Body of pancreas (tissue), 4 donors: ENCODE measurements at regions not wholly inside any gene's neighbourhood (a gene's known extent, or its start where the extent isn't known, plus 50 kb on each side); places are given as distances from the start of the nearest gene placed in this dataset.

Experiments used
- ATAC-seq: fragments of 150-250 bp; one replicate; pipeline ENCODE4 v1.9.1; 2016
- DNase-seq, 4 donors: peaks; one replicate each; pipeline ENCODE4 v3.0.0-alpha.2; 2019
- H3K27ac ChIP-seq, 4 donors: fragments of 200-600 bp; sonication (generic); 1 replicate in 3 of 4; 2 replicates in 1 of 4; pipeline versions ENCODE4 v1.5.1 to v1.6.1; 2016 to 2019; ENCODE audit warnings: mild to moderate bottlenecking in 1 of 4, mixed read lengths in 1 of 4, moderate library complexity in 1 of 4
- H3K27me3 ChIP-seq, 2 donors: fragments of 200-600 bp; sonication (generic); one replicate each; pipeline ENCODE4 v1.6.0; 2016; ENCODE audit warnings: mild to moderate bottlenecking in 1 of 2
- H3K36me3 ChIP-seq, 2 donors: fragments of 200-600 bp; sonication (generic); replicated peaks in 1 of 2; 2 replicates each; pipeline ENCODE4 v1.5.1; 2016; ENCODE audit warnings: low read depth in 2 of 2; ENCODE audit not compliant: insufficient read depth in 1 of 2
- H3K4me1 ChIP-seq: fragments of 200-600 bp; sonication (generic); one replicate; pipeline ENCODE4 v1.6.0; 2016
- H3K4me3 ChIP-seq, 2 donors: fragments of 200-600 bp; sonication (generic); 1 replicate in 1 of 2; 2 replicates in 1 of 2; pipeline ENCODE4 v1.5.1; 2016 to 2019
- H3K9me3 ChIP-seq, 3 donors: fragments of 200-600 bp; sonication (generic); 1 replicate in 2 of 3; 2 replicates in 1 of 3; pipeline ENCODE4 v1.5.1; 2016
- CTCF ChIP-seq, 7 experiments: fragments of 450-650 bp in 4 of 7; fragments of 200-600 bp in 3 of 7; sonication (generic) in 3 of 7; IDR thresholded peaks; one replicate each; pipeline ENCODE4 v1.5.1; 2016 to 2019; ENCODE audit warnings: antibody characterized with exemption in 7 of 7
- POLR2A ChIP-seq, 3 donors: fragments of 450-650 bp; IDR thresholded peaks; one replicate each; pipeline ENCODE4 v1.6.1; 2016; ENCODE audit warnings: antibody characterized with exemption in 3 of 3, mild to moderate bottlenecking in 2 of 3
- WGBS, 2 donors: methylation state at CpG; one replicate each; pipeline ENCODE4 v1.1.5; 2017; 5-methylcytosine and 5-hydroxymethylcytosine counted together
- intact Hi-C: fragments of 100-400 bp; cut with DNase I; formaldehyde crosslinking; loops from one replicate; pipeline ENCODE4 v1.15.1; 2023

- 76 to 79% methylated on average over 15 to 16 of the region's 16 CpGs for WGBS, 2 donors
- H3K36me3 ChIP-seq, result no peaks in the 10 kb centered on the region
- TF ChIP-seq CTCF (IDR thresholded peaks at IDR 0.05) (no peak), POLR2A (IDR thresholded peaks at IDR 0.05) (no peak)
- no peak overlapping the region for H3K4me3 ChIP-seq
- no peaks in the 10 kb centered on the region for H3K27me3 ChIP-seq
- intact Hi-C loops, result no loop called here
- DNase-seq, result no peak
- H3K27ac ChIP-seq, result no peak overlapping the region
- no peaks in the 10 kb centered on the region for H3K4me1 ChIP-seq
- ATAC-seq, result no peak
- H3K9me3 ChIP-seq, result no peaks in the 10 kb centered on the region
These were observed 344.3 kb downstream of the GLRX3 start for GRCh38 chr10:130480491-130480890.

DNA sequence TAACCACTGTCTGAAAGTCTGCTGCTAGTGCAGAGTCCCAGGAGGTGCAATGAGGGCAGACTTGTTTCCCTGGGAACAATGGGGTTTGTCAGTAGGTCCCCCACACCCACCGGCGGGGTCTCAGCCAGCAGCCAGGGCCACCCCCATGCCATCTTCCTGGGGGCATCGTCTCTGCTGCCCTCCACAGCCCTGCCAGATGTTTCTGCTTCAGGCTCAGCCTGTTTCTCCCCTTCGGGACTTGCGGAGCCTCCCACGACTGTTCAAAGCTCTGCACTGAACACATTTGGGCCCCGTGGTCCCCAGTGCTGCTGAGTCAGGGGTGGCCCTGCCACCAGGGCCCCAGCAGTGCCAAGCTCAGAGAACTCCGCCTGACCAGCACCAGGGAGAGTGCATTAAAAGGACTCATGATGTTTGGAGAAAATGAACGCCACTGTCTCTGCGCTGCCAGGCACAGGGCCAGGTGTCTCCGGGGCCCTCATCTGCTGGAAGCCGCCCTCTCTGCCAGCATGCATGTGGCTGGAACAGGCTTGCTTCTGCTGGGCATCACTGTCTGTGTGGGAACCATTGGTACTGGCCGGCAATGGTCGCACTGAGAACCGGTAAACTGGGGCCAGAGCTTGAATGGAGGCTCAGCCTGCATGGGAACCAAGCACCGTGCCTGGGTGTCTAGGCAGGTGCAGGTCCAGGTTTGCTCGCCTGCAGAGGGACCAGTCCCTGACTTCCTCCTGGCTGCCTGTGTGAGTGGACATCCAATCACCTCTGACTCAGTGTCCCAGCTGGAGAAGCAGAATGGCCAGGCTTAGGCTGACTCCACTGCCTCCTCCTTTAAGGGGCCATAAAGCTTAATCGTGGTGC is 345.1 kb downstream of the GLRX3 start:
- no peak for ATAC-seq
- Histone ChIP-seq H3K4me1 (no peaks in the 10 kb centered on the region), H3K36me3 (no peaks in the 10 kb centered on the region), H3K9me3 (no peaks in the 10 kb centered on the region), H3K27ac (no peak overlapping the region), H3K27me3 (no peaks in the 10 kb centered on the region), H3K4me3 (no peak overlapping the region)
- 60 to 61% methylated on average over 9 to 17 of the region's 18 CpGs for WGBS, 2 donors
- DNase-seq, result no peak
- intact Hi-C loops, result no loop called here
- TF ChIP-seq CTCF (IDR thresholded peaks at IDR 0.05) (no peak), POLR2A (IDR thresholded peaks at IDR 0.05) (no peak)

DNA sequence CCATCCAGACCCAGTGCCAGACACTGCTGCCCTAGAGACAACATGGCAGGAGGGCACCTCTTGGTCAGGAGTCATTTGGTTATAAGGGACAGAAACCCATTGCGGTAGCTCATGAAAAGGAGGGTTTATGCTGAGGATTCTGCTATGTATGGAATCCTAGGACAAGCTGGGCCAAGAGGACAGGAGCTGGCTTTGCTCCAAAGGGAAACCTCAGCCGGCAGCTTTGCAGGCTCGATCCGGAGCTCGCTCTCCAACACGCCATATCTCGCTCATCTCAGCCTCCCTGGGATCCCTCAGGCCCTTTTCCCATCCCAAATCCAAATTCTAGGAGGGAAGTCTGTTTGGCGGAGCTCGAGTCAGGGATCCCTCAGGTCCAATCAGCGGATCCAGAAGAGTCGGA is 345.7 kb downstream of the GLRX3 start:
- no peaks in the 10 kb centered on the region for H3K9me3 ChIP-seq
- intact Hi-C loops, result no loop called here
- no peak for TF ChIP-seq CTCF (IDR thresholded peaks at IDR 0.05)
- TF ChIP-seq POLR2A (IDR thresholded peaks at IDR 0.05), result no peak
- ATAC-seq, result no peak
- H3K4me3 ChIP-seq, result no peak overlapping the region
- H3K27ac ChIP-seq, result no peak overlapping the region
- WGBS, 2 donors, result 63 to 76% methylated on average over 11 of the region's 11 CpGs
- DNase-seq, result no peak
- H3K27me3 ChIP-seq, result no peaks in the 10 kb centered on the region
- H3K36me3 ChIP-seq, result no peaks in the 10 kb centered on the region
- no peaks in the 10 kb centered on the region for H3K4me1 ChIP-seq

DNA sequence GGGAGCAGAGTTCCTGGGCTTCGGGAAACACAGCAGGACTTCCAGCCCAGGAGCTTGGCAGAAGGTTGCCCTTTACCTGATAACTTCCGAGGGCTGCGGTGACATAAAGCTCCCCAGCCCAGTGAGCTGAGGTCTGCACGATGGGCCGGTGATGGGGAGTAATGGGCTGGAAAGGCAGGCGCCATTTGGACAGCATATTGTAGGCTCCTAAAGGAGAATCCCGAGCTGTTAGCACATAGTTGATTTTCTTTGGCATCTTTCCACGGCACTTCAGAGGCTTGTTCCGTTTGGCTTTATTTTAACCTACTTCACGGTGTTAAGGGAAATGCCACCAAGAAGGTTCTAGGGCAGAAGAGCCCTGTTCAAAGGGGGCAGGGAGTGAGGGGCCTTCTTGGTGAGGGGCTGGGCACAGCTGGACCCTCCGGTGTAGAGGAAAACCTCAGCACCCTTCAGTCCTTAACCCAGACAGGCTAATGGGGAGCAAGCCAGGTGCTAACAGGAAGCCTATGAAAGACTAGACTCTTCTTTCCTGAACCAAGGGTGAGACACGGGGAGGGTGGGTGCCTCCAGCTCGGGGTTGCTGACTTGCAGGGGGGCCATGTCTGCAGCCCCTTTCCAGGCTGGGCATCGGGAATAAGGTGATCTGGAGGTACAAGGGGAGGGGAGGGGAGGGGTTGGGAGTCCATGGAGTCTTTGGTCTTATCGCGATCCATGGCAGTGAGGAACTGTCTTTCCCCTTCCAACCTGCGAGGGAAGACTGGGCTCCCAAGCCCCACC is 347.7 kb downstream of the GLRX3 start:
- ATAC-seq (no peak), DNase-seq (no peak)
- no peaks in the 10 kb centered on the region for H3K27me3 ChIP-seq
- no peaks in the 10 kb centered on the region for H3K4me1 ChIP-seq
- H3K4me3 ChIP-seq, result no peak overlapping the region
- H3K36me3 ChIP-seq, result no peaks in the 10 kb centered on the region
- H3K27ac ChIP-seq, result no peak overlapping the region
- TF ChIP-seq POLR2A (IDR thresholded peaks at IDR 0.05) (no peak), CTCF (IDR thresholded peaks at IDR 0.05) (no peak)
- intact Hi-C loops, result no loop called here
- 48 to 51% methylated on average over 14 to 17 of the region's 17 CpGs for whole genome bisulfite sequencing, 2 donors
- H3K9me3 ChIP-seq, result no peaks in the 10 kb centered on the region
